RWPE2 (cell line): ENCODE measurements at regions not wholly inside any gene's neighbourhood (a gene's known extent, or its start where the extent isn't known, plus 50 kb on each side); places are given as distances from the start of the nearest gene placed in this dataset.
"Not testable (repeated sequence)": the region's sequence is repeated elsewhere in the genome, so short reads cannot be mapped to it uniquely, and the experiment has no call there.

Experiments
- ATAC-seq: fragments of 200-7000 bp; cut with Tn5 transposase; 3 replicates; pipeline ENCODE4 v1.9.1; 2021; ENCODE audit warnings: low read depth
- DNase-seq: peaks from one replicate; pipeline ENCODE4 v3.0.0-alpha.2; 2020; ENCODE audit warnings: low spot score
- H3K27ac ChIP-seq: fragments of 450-650 bp; 2 replicates; pipeline ENCODE4 v1.5.1; 2017; ENCODE audit warnings: mild to moderate bottlenecking; ENCODE audit not compliant: poor library complexity, severe bottlenecking
- H3K27me3 ChIP-seq: fragments of 250-450 bp; sonication (Bioruptor Pico); 2 replicates; pipeline ENCODE4 v1.5.1; 2021; ENCODE audit warnings: mild to moderate bottlenecking, moderate library complexity; ENCODE audit not compliant: insufficient read depth, poor library complexity, severe bottlenecking
- H3K36me3 ChIP-seq: fragments of 250-450 bp; sonication (Bioruptor Pico); 2 replicates; pipeline ENCODE4 v1.5.1; 2020; ENCODE audit warnings: low read depth, mild to moderate bottlenecking, moderate library complexity
- H3K4me1 ChIP-seq: fragments of 250-450 bp; sonication (Bioruptor Pico); 2 replicates; pipeline ENCODE4 v1.5.1; 2021; ENCODE audit warnings: mild to moderate bottlenecking, moderate library complexity; ENCODE audit not compliant: insufficient read depth, poor library complexity, severe bottlenecking
- H3K4me3 ChIP-seq: fragments of 250-450 bp; sonication (Bioruptor Pico); 2 replicates; pipeline ENCODE4 v1.5.1; 2021; ENCODE audit warnings: mild to moderate bottlenecking, moderate library complexity; ENCODE audit not compliant: severe bottlenecking
- H3K9me3 ChIP-seq: fragments of 250-450 bp; sonication (Bioruptor Pico); 2 replicates; pipeline ENCODE4 v1.5.1; 2021; ENCODE audit warnings: mild to moderate bottlenecking, moderate library complexity; ENCODE audit not compliant: severe bottlenecking
- CTCF ChIP-seq: fragments of 450-650 bp; IDR thresholded peaks from one replicate; pipeline ENCODE4 v1.5.1; 2017; ENCODE audit warnings: mild to moderate bottlenecking, moderate library complexity; ENCODE audit not compliant: poor library complexity, severe bottlenecking

GRCh38 chr7:68082961-68083657 is 1086.5 kb downstream of the TYW1 start:
- H3K36me3 ChIP-seq, H3K4me1 ChIP-seq, H3K27ac ChIP-seq, H3K4me3 ChIP-seq, H3K27me3 ChIP-seq, ATAC-seq, H3K9me3 ChIP-seq, DNase-seq: not testable (repeated sequence)

- no peak for TF ChIP-seq CTCF
- Histone ChIP-seq H3K27me3 (no peaks in the 10 kb centered on the region), H3K9me3 (no peaks in the 10 kb centered on the region), H3K36me3 (no peaks in the 10 kb centered on the region), H3K4me3 (no peak overlapping the region), H3K27ac (no peak overlapping the region), H3K4me1 (no peaks in the 10 kb centered on the region)
- ATAC-seq (no peak), DNase-seq (no peak)
Observed at GRCh38 chr7:68087401-68087800, 1090.8 kb downstream of the TYW1 start.

GRCh38 chr7:68088879-68089278 is 1092.2 kb downstream of the TYW1 start:
- Histone ChIP-seq H3K36me3 (no peaks in the 10 kb centered on the region), H3K9me3 (peaks cover 2% of the 10 kb centered on the region), H3K4me3 (no peak overlapping the region), H3K27me3 (no peaks in the 10 kb centered on the region), H3K27ac (no peak overlapping the region), H3K4me1 (no peaks in the 10 kb centered on the region)
- TF ChIP-seq CTCF: no peak
- ATAC-seq: no peak
- no peak for DNase-seq

GRCh38 chr7:68090256-68090655 is 1093.6 kb downstream of the TYW1 start:
- not testable (repeated sequence) for H3K4me1 ChIP-seq, H3K27me3 ChIP-seq, ATAC-seq, H3K36me3 ChIP-seq, H3K27ac ChIP-seq, H3K4me3 ChIP-seq, H3K9me3 ChIP-seq, DNase-seq

GRCh38 chr7:68103319-68103718 is 1106.7 kb downstream of the TYW1 start:
- Histone ChIP-seq H3K4me1 (no peaks in the 10 kb centered on the region), H3K27me3 (no peaks in the 10 kb centered on the region), H3K9me3 (no peaks in the 10 kb centered on the region), H3K27ac (no peak overlapping the region), H3K4me3 (no peak overlapping the region), H3K36me3 (no peaks in the 10 kb centered on the region)
- no peak for DNase-seq
- no peak for ATAC-seq
- TF ChIP-seq CTCF: no peak

GRCh38 chr7:68107261-68107660 is 1110.6 kb downstream of the TYW1 start:
- Histone ChIP-seq H3K27me3 (no peaks in the 10 kb centered on the region), H3K9me3 (no peaks in the 10 kb centered on the region), H3K27ac (no peak overlapping the region), H3K4me3 (no peak overlapping the region), H3K4me1 (no peaks in the 10 kb centered on the region), H3K36me3 (no peaks in the 10 kb centered on the region)
- DNase-seq (no peak), ATAC-seq (no peak)
- TF ChIP-seq CTCF: no peak
